ENCODE measurements at regions not wholly inside any gene's neighbourhood (a gene's known extent, or its start where the extent isn't known, plus 50 kb on each side); places are given as distances from the start of the nearest gene placed in this dataset.

- H3K4me3 ChIP-seq (ENCODE audit: low read depth, low read length, poor library complexity, severe bottlenecking), result no peak overlapping the region
- ChIA-PET CTCF (ENCODE audit: unreplicated experiment) (no interaction called here), POLR2A (no interaction called here)
- intact Hi-C loops (cut with micrococcal nuclease; ENCODE audit: unreplicated experiment), result no loop called here
- no peaks in the 10 kb centered on the region for H3K9me3 ChIP-seq (ENCODE audit: low read length)
- TF ChIP-seq CTCF (conservative IDR thresholded peaks at IDR 0.05; ENCODE audit: low read length) (no peak), EZH2phosphoT487 (IDR thresholded peaks at IDR 0.05; ENCODE audit: borderline replicate concordance, low read depth, low read length) (no peak)
- BruUV-seq (replicated peaks), result no TSS peak
- no peak overlapping the region for H3K4me2 ChIP-seq (ENCODE audit: low read length)
- DNase-seq (ENCODE audit: low spot score), result no peak
- no peaks in the 10 kb centered on the region for H4K20me1 ChIP-seq (ENCODE audit: insufficient read depth, low read length)
- no peaks in the 10 kb centered on the region for H3K79me2 ChIP-seq (ENCODE audit: insufficient read depth, low read depth, low read length)
- H3K27ac ChIP-seq (ENCODE audit: low read depth, low read length, poor library complexity, severe bottlenecking), result no peak overlapping the region
- H3K4me1 ChIP-seq (ENCODE audit: insufficient read depth, low read length, poor library complexity, severe bottlenecking), result no peaks in the 10 kb centered on the region
- no peaks in the 10 kb centered on the region for H3K36me3 ChIP-seq (ENCODE audit: insufficient read depth, low read length)
- no peak overlapping the region for H2AFZ ChIP-seq (ENCODE audit: low read length)
- no peaks in the 10 kb centered on the region for H3K9me2 ChIP-seq (ENCODE audit: insufficient read depth, low read length)
Measured at GRCh38 chr13:73223372-73223781, 164.6 kb downstream of the KLF5 start.

GRCh38 chr13:73222627-73223305 is 164.0 kb downstream of the KLF5 start:
- Histone ChIP-seq H3K9me2 (ENCODE audit: insufficient read depth, low read length) (no peaks in the 10 kb centered on the region), H3K4me3 (ENCODE audit: low read depth, low read length, poor library complexity, severe bottlenecking) (no peak overlapping the region), H3K4me1 (ENCODE audit: insufficient read depth, low read length, poor library complexity, severe bottlenecking) (no peaks in the 10 kb centered on the region), H4K20me1 (ENCODE audit: insufficient read depth, low read length) (no peaks in the 10 kb centered on the region), H3K27ac (ENCODE audit: low read depth, low read length, poor library complexity, severe bottlenecking) (no peak overlapping the region), H2AFZ (ENCODE audit: low read length) (no peak overlapping the region), H3K36me3 (ENCODE audit: insufficient read depth, low read length) (no peaks in the 10 kb centered on the region), H3K4me2 (ENCODE audit: low read length) (no peak overlapping the region), H3K79me2 (ENCODE audit: insufficient read depth, low read depth, low read length) (no peaks in the 10 kb centered on the region), H3K9me3 (ENCODE audit: low read length) (no peaks in the 10 kb centered on the region)
- no peak for DNase-seq (ENCODE audit: low spot score)
- POLR2A ChIA-PET, result no interaction called here
- intact Hi-C loops (cut with micrococcal nuclease; ENCODE audit: unreplicated experiment), result no loop called here
- no TSS peak for BruUV-seq (replicated peaks)
- TF ChIP-seq EZH2phosphoT487 (IDR thresholded peaks at IDR 0.05; ENCODE audit: borderline replicate concordance, low read depth, low read length) (no peak), CTCF (conservative IDR thresholded peaks at IDR 0.05; ENCODE audit: low read length) (no peak)
- CTCF ChIA-PET (ENCODE audit: unreplicated experiment), result no interaction called here

GRCh38 chr13:73220966-73221720 is 162.3 kb downstream of the KLF5 start:
- POLR2A ChIA-PET, result no interaction called here
- Histone ChIP-seq H4K20me1 (ENCODE audit: insufficient read depth, low read length) (no peaks in the 10 kb centered on the region), H3K4me1 (ENCODE audit: insufficient read depth, low read length, poor library complexity, severe bottlenecking) (no peaks in the 10 kb centered on the region), H3K9me2 (ENCODE audit: insufficient read depth, low read length) (no peaks in the 10 kb centered on the region), H3K27ac (ENCODE audit: low read depth, low read length, poor library complexity, severe bottlenecking) (no peak overlapping the region), H3K36me3 (ENCODE audit: insufficient read depth, low read length) (no peaks in the 10 kb centered on the region), H3K4me2 (ENCODE audit: low read length) (no peak overlapping the region), H2AFZ (ENCODE audit: low read length) (no peak overlapping the region), H3K79me2 (ENCODE audit: insufficient read depth, low read depth, low read length) (no peaks in the 10 kb centered on the region), H3K4me3 (ENCODE audit: low read depth, low read length, poor library complexity, severe bottlenecking) (no peak overlapping the region), H3K9me3 (ENCODE audit: low read length) (no peaks in the 10 kb centered on the region)
- CTCF ChIA-PET (ENCODE audit: unreplicated experiment), result no interaction called here
- intact Hi-C loops (cut with micrococcal nuclease; ENCODE audit: unreplicated experiment), result no loop called here
- no peak for TF ChIP-seq EZH2phosphoT487 (IDR thresholded peaks at IDR 0.05; ENCODE audit: borderline replicate concordance, low read depth, low read length)
- TF ChIP-seq CTCF (conservative IDR thresholded peaks at IDR 0.05; ENCODE audit: low read length), result no peak
- BruUV-seq (replicated peaks), result no TSS peak
- no peak for DNase-seq (ENCODE audit: low spot score)
